ENCODE measurements at regions not wholly inside any gene's neighbourhood (a gene's known extent, or its start where the extent isn't known, plus 50 kb on each side); places are given as distances from the start of the nearest gene placed in this dataset.

DNA sequence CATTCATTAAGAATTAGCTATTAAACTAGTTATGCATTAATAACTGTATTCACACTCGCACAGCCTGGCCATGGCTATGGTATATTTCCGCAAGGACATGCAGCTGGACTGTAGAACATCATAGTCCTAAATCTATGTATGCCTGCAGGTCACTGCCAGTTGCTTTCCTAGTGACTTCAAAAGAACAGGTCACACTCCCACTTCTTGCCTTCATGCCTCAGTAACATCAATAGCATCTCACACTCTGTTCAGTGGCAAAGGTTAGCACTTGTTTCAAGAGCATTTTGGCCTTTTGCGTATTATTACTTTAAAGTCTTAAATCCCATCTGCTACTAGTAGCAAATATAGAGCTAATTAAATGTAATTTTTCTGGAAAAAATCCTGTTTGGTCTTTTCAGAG, 131.4 kb upstream of the DCC start:
- TF ChIP-seq EZH2phosphoT487 (IDR thresholded peaks at IDR 0.05; ENCODE audit: borderline replicate concordance, low read depth, low read length) (no peak), CTCF (conservative IDR thresholded peaks at IDR 0.05; ENCODE audit: low read length) (no peak)

All from OCI-LY7 (cell line).